ENCODE measurements at regions not wholly inside any gene's neighbourhood (a gene's known extent, or its start where the extent isn't known, plus 50 kb on each side); places are given as distances from the start of the nearest gene placed in this dataset.

DNA sequence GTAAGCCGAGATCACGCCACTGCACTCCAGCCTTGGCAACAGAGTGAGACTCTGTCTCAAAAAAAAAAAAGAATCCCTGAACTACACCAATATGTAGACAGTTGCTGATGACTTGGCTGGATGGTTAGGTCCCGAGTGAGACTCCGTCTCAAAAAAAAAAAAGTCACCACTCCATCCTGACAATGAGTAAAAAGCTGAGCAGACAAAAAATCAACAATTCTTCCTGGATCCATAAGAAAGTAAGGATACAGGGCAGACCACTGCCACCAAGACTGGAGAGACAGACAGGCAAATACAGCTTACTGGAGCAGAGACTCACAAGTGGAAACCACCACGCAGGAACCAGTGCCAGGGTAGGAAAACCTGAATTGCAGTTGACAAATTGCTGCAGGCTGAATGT lies 67.1 kb upstream of the ERCC4 start:
- no peaks in the 10 kb centered on the region for H3K9me3 Mint-ChIP-seq
- H3K9me3 ChIP-seq (ENCODE audit: control insufficient read depth, low read depth, low read length): no peaks in the 10 kb centered on the region
- no peak overlapping the region for H3K9ac ChIP-seq (ENCODE audit: extremely low read depth, insufficient read length, low read length)
- H3K23me2 ChIP-seq (ENCODE audit: insufficient read length, low read depth, low read length, poor library complexity, severe bottlenecking): no peaks in the 10 kb centered on the region
- H3K23ac ChIP-seq (ENCODE audit: insufficient read length, low read depth, low read length): no peak overlapping the region
- TF ChIP-seq, protein P1, sequence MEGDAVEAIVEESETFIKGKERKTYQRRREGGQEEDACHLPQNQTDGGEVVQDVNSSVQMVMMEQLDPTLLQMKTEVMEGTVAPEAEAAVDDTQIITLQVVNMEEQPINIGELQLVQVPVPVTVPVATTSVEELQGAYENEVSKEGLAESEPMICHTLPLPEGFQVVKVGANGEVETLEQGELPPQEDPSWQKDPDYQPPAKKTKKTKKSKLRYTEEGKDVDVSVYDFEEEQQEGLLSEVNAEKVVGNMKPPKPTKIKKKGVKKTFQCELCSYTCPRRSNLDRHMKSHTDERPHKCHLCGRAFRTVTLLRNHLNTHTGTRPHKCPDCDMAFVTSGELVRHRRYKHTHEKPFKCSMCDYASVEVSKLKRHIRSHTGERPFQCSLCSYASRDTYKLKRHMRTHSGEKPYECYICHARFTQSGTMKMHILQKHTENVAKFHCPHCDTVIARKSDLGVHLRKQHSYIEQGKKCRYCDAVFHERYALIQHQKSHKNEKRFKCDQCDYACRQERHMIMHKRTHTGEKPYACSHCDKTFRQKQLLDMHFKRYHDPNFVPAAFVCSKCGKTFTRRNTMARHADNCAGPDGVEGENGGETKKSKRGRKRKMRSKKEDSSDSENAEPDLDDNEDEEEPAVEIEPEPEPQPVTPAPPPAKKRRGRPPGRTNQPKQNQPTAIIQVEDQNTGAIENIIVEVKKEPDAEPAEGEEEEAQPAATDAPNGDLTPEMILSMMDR (conservative IDR thresholded peaks at IDR 0.05): no peak
- H2BK15ac ChIP-seq (ENCODE audit: low read depth, low read length): no peak overlapping the region
- H4K5ac ChIP-seq (ENCODE audit: insufficient read length, low read depth, low read length): no peak overlapping the region
- no peak overlapping the region for H3K14ac ChIP-seq (ENCODE audit: insufficient read depth, low read length)
- no peak overlapping the region for H2BK5ac ChIP-seq (ENCODE audit: insufficient read length, low read length)
- no peak overlapping the region for H2BK12ac ChIP-seq (ENCODE audit: insufficient read length, low read depth, low read length)
- WGBS (ENCODE audit: extremely low coverage, insufficient read length, low lambda C conversion rate): no CpG with 5 or more reads among the region's 5 CpGs
- no peaks in the 10 kb centered on the region for H3K4me1 ChIP-seq (ENCODE audit: insufficient read depth, low read length)
- no peak overlapping the region for H3K4me2 ChIP-seq (ENCODE audit: insufficient read depth, insufficient read length, low read length)
- H3K4me1 Mint-ChIP-seq: peaks cover 2 to 3% of the 10 kb centered on the region in 2 experiments; a peak in 2 of 4 replicates
- H3K79me1 ChIP-seq (ENCODE audit: insufficient read depth, low read depth, low read length, poor library complexity, severe bottlenecking): no peaks in the 10 kb centered on the region
- no peaks in the 10 kb centered on the region for H3K27me3 ChIP-seq (ENCODE audit: insufficient read depth, low read length)
- H3K27ac ChIP-seq (ENCODE audit: insufficient read length, low read depth, low read length): no peak overlapping the region
- H3K18ac ChIP-seq (ENCODE audit: insufficient read length, low read depth, low read length): no peak overlapping the region
- no peak overlapping the region for H2AK5ac ChIP-seq (ENCODE audit: insufficient read length, low read length)
- H3K36me3 Mint-ChIP-seq (ENCODE audit: insufficient read depth in 1 of 3, low read depth in 3 of 3): no peaks in the 10 kb centered on the region; a peak in 1 of 7 replicates
- H2BK120ac ChIP-seq (ENCODE audit: low read depth, low read length, poor library complexity, severe bottlenecking): no peak overlapping the region
- no peaks in the 10 kb centered on the region for H4K20me1 ChIP-seq (ENCODE audit: control insufficient read depth, insufficient read depth, insufficient read length)
- no peak overlapping the region for H3K27ac Mint-ChIP-seq
- H3K56ac ChIP-seq (ENCODE audit: insufficient read length, low read depth, low read length): no peak overlapping the region
- H3K4ac ChIP-seq (ENCODE audit: low read depth, low read length): no peak overlapping the region
- H2BK20ac ChIP-seq (ENCODE audit: low read depth, low read length, poor library complexity, severe bottlenecking): no peak overlapping the region
- no peak overlapping the region for H3T11ph ChIP-seq (ENCODE audit: low read length)
- H3K27me3 Mint-ChIP-seq (ENCODE audit: low read depth): no peaks in the 10 kb centered on the region; the same call in 1 of the 2 replicates
- no peak overlapping the region for H2AFZ ChIP-seq (ENCODE audit: low read length)
- no peak overlapping the region for H3K4me3 Mint-ChIP-seq
- H3K79me2 ChIP-seq (ENCODE audit: insufficient read depth, low read length): no peaks in the 10 kb centered on the region
- H4K91ac ChIP-seq (ENCODE audit: insufficient read length, low read depth, low read length): no peak overlapping the region
- DNase-seq: no peak
- no peak overlapping the region for H4K8ac ChIP-seq (replicated peaks; ENCODE audit: insufficient read length, low read depth, low read length)
